IMR-90 (cell line): ENCODE measurements at regions not wholly inside any gene's neighbourhood (a gene's known extent, or its start where the extent isn't known, plus 50 kb on each side); places are given as distances from the start of the nearest gene placed in this dataset.

Experiments
- ATAC-seq: fragments of 200-7000 bp; cut with Tn5 transposase; 2 replicates; pipeline ENCODE4 v1.9.1; 2020; ENCODE audit warnings: low read depth, mild to moderate bottlenecking, moderate library complexity
- BruUV-seq: library from RNA; stranded (reverse); fragments of 400-500 nt; replicated peaks from 2 replicates; lab custom pipeline; 2021; lab: Mats Ljungman, UMichigan
- CTCF ChIA-PET: fragments of 300-600 bp; formaldehyde crosslinking; extraction: SDS; loops from one replicate; lab custom pipeline; 2021; ENCODE audit warnings: antibody characterized with exemption; lab: Yijun Ruan, JAX
- POLR2A ChIA-PET: fragments of 300-600 bp; sonication (Branson Sonifier 250); formaldehyde crosslinking; loops from one replicate; lab custom pipeline; 2022; ENCODE audit warnings: antibody characterized with exemption; ENCODE audit not compliant: unreplicated experiment; lab: Charles Lee
- DNase-seq: peaks from one replicate; pipeline ENCODE4 v3.0.0; 2013
- H2AFZ ChIP-seq: replicated peaks from 2 replicates; pipeline ENCODE3; 2013; ENCODE audit warnings: low read length, mild to moderate bottlenecking; ENCODE audit not compliant: poor library complexity
- H2AK5ac ChIP-seq: 2 replicates; pipeline ENCODE4 v1.6.1; 2013; ENCODE audit warnings: low read depth, low read length, inconsistent platforms
- H2AK9ac ChIP-seq: replicated peaks from 2 replicates; pipeline ENCODE3; 2013; ENCODE audit warnings: mild to moderate bottlenecking, low read depth, low read length, moderate library complexity; ENCODE audit not compliant: poor library complexity
- H2BK120ac ChIP-seq: 2 replicates; pipeline ENCODE4 v1.6.1; 2013; ENCODE audit warnings: low read depth, low read length, inconsistent platforms
- H2BK15ac ChIP-seq: 3 replicates; pipeline ENCODE4 v1.6.1; 2013; ENCODE audit warnings: low read depth, low read length, inconsistent platforms
- H2BK20ac ChIP-seq: 2 replicates; pipeline ENCODE4 v1.6.1; 2013; ENCODE audit warnings: low read depth, mild to moderate bottlenecking, inconsistent platforms, low read length, moderate library complexity
- H2BK5ac ChIP-seq: 2 replicates; pipeline ENCODE4 v1.6.1; 2013; ENCODE audit warnings: mild to moderate bottlenecking, low read depth, low read length, inconsistent platforms; ENCODE audit not compliant: poor library complexity, severe bottlenecking
- H3K14ac ChIP-seq: replicated peaks from 2 replicates; pipeline ENCODE4 v1.6.1; 2013; ENCODE audit warnings: low read depth, low read length, inconsistent platforms
- H3K18ac ChIP-seq: 2 replicates; pipeline ENCODE4 v1.6.1; 2013; ENCODE audit warnings: low read depth, low read length, control low read depth
- H3K23ac ChIP-seq: 2 replicates; pipeline ENCODE4 v1.6.1; 2013; ENCODE audit warnings: low read depth, low read length, inconsistent platforms
- H3K27ac ChIP-seq: 2 replicates; pipeline ENCODE4 v1.5.1; 2013; ENCODE audit warnings: mild to moderate bottlenecking, control low read depth, low read length; ENCODE audit not compliant: insufficient read depth
- H3K27me3 ChIP-seq: 2 replicates; pipeline ENCODE4 v1.6.1; 2013; ENCODE audit warnings: low read length; ENCODE audit not compliant: control insufficient read depth, insufficient read depth
- H3K36me3 ChIP-seq: 2 replicates; pipeline ENCODE4 v1.6.1; 2013; ENCODE audit warnings: low read length, mixed read lengths; ENCODE audit not compliant: control insufficient read depth, insufficient read depth
- H3K4ac ChIP-seq: 2 replicates; pipeline ENCODE4 v1.6.1; 2013; ENCODE audit warnings: low read depth, low read length, inconsistent platforms
- H3K4me1 ChIP-seq: 2 replicates; pipeline ENCODE4 v1.6.1; 2013; ENCODE audit warnings: low read length, mixed read lengths; ENCODE audit not compliant: control insufficient read depth, insufficient read depth
- H3K4me2 ChIP-seq: 2 replicates; pipeline ENCODE4 v1.6.1; 2013; ENCODE audit warnings: low read depth, mild to moderate bottlenecking, control low read depth, low read length, moderate library complexity
- H3K4me3 ChIP-seq: 2 replicates; pipeline ENCODE4 v1.5.1; 2013; ENCODE audit warnings: low read depth, mild to moderate bottlenecking, control low read depth, low read length, moderate library complexity; ENCODE audit not compliant: insufficient read depth
- H3K56ac ChIP-seq: 2 replicates; pipeline ENCODE4 v1.6.1; 2013; ENCODE audit warnings: low read length, inconsistent platforms; ENCODE audit not compliant: insufficient read depth; ENCODE audit errors: extremely low read depth
- H3K79me1 ChIP-seq, 2 experiments: 2 replicates each; pipeline ENCODE4 v1.6.1; 2013; ENCODE audit warnings: low read length in 2 of 2, inconsistent platforms in 1 of 2, low read depth in 1 of 2
- H3K9ac ChIP-seq: 2 replicates; pipeline ENCODE4 v1.6.1; 2013; ENCODE audit warnings: low read depth, low read length, control low read depth
- H3K9me1 ChIP-seq: 2 replicates; pipeline ENCODE4 v1.6.1; 2013; ENCODE audit warnings: low read length, inconsistent platforms; ENCODE audit not compliant: insufficient read depth
- H3K9me3 ChIP-seq: 2 replicates; pipeline ENCODE4 v1.6.1; 2013; ENCODE audit warnings: low read length; ENCODE audit not compliant: control insufficient read depth, insufficient read depth
- H4K20me1 ChIP-seq: 2 replicates; pipeline ENCODE4 v1.6.1; 2013; ENCODE audit warnings: low read length, inconsistent platforms; ENCODE audit not compliant: insufficient read depth
- H4K5ac ChIP-seq: 2 replicates; pipeline ENCODE4 v1.6.1; 2013; ENCODE audit warnings: mild to moderate bottlenecking, low read depth, low read length, control low read depth
- H4K8ac ChIP-seq, 2 experiments: 2 replicates each; pipeline ENCODE4 v1.6.1; 2013; ENCODE audit warnings: low read depth in 2 of 2, low read length in 2 of 2, control low read depth in 1 of 2, inconsistent platforms in 1 of 2
- H4K91ac ChIP-seq: 2 replicates; pipeline ENCODE4 v1.6.1; 2013; ENCODE audit warnings: low read depth, low read length, inconsistent platforms; ENCODE audit not compliant: insufficient read depth
- BHLHE40 ChIP-seq: fragments of 150-350 bp; IDR thresholded peaks from 2 replicates; pipeline ENCODE4 v1.6.1; 2016; ENCODE audit warnings: mild to moderate bottlenecking, low read depth, low read length
- CEBPB ChIP-seq: IDR thresholded peaks from 2 replicates; pipeline ENCODE4 v1.6.1; 2012; ENCODE audit warnings: low read depth, low read length, improper control_type of control experiment
- CHD1 ChIP-seq: IDR thresholded peaks from 2 replicates; pipeline ENCODE4 v1.6.1; 2012; ENCODE audit warnings: low read depth, low read length, improper control_type of control experiment
- CTCF ChIP-seq: conservative IDR thresholded peaks from 2 replicates; pipeline ENCODE4 v1.5.1; 2012; ENCODE audit warnings: mild to moderate bottlenecking, low read depth, low read length, improper control_type of control experiment
- ELK1 ChIP-seq: fragments of 150-350 bp; IDR thresholded peaks from 2 replicates; pipeline ENCODE4 v1.6.1; 2016; ENCODE audit warnings: low read depth, mild to moderate bottlenecking, low read length, moderate library complexity, borderline replicate concordance
- FOS ChIP-seq: fragments of 150-350 bp; IDR thresholded peaks from 2 replicates; pipeline ENCODE4 v1.6.1; 2016; ENCODE audit warnings: low read depth, low read length
- MAFK ChIP-seq: IDR thresholded peaks from 2 replicates; pipeline ENCODE4 v1.6.1; 2012; ENCODE audit warnings: low read depth, low read length, improper control_type of control experiment
- MAZ ChIP-seq: IDR thresholded peaks from 2 replicates; pipeline ENCODE4 v1.6.1; 2012; ENCODE audit warnings: low read depth, mild to moderate bottlenecking, low read length, improper control_type of control experiment, moderate library complexity, borderline replicate concordance
- MXI1 ChIP-seq: IDR thresholded peaks from 2 replicates; pipeline ENCODE4 v1.6.1; 2012; ENCODE audit warnings: low read depth, mild to moderate bottlenecking, low read length, moderate library complexity, borderline replicate concordance
- NFE2L2 ChIP-seq: fragments of 150-350 bp; IDR thresholded peaks from 2 replicates; pipeline ENCODE4 v1.6.1; 2016; ENCODE audit warnings: low read depth, mild to moderate bottlenecking, low read length
- POLR2A ChIP-seq: IDR thresholded peaks from 2 replicates; pipeline ENCODE4 v1.6.1; 2012; ENCODE audit warnings: mild to moderate bottlenecking, low read depth, low read length
- RAD21 ChIP-seq: IDR thresholded peaks from 2 replicates; pipeline ENCODE4 v1.6.1; 2012; ENCODE audit warnings: low read length, improper control_type of control experiment
- RCOR1 ChIP-seq: IDR thresholded peaks from 2 replicates; pipeline ENCODE4 v1.6.1; 2012; ENCODE audit warnings: mild to moderate bottlenecking, low read length, improper control_type of control experiment; ENCODE audit not compliant: insufficient replicate concordance
- RFX5 ChIP-seq: IDR thresholded peaks from 2 replicates; pipeline ENCODE4 v1.8.0; 2012; ENCODE audit warnings: low read depth, mild to moderate bottlenecking, low read length, moderate library complexity
- SMC3 ChIP-seq: fragments of 150-350 bp; IDR thresholded peaks from 2 replicates; pipeline ENCODE4 v1.6.1; 2016; ENCODE audit warnings: low read depth, mild to moderate bottlenecking, antibody characterized with exemption, low read length, moderate library complexity
- USF2 ChIP-seq: fragments of 150-350 bp; IDR thresholded peaks from 2 replicates; pipeline ENCODE4 v1.6.1; 2017; ENCODE audit warnings: mild to moderate bottlenecking, antibody characterized with exemption, low read length, low read depth
- WGBS, 2 experiments: methylation state at CpG; one replicate each; pipeline versions ENCODE4 v1.1.5 to v1.1.7; 2013; ENCODE audit warnings: missing lambda C conversion rate in 2 of 2; ENCODE audit not compliant: insufficient read length in 1 of 2; ENCODE audit errors: extremely low coverage in 2 of 2; 5-methylcytosine and 5-hydroxymethylcytosine counted together
- dilution Hi-C: fragments of 300-500 bp; cut with HindIII; formaldehyde crosslinking; loops from one replicate; pipeline ENCODE4 v1.14.3; 2018; ENCODE audit warnings: low sequenced_read_pairs; ENCODE audit not compliant: unreplicated experiment
- in situ Hi-C: fragments of 300-500 bp; cut with MboI; formaldehyde crosslinking; loops from 3 replicates; pipeline ENCODE4 v1.14.3; 2019; ENCODE audit warnings: low sequenced_read_pairs, inconsistent platforms, mixed read lengths
- intact Hi-C: fragments of 100-400 bp; cut with micrococcal nuclease; formaldehyde crosslinking; loops from 2 replicates; pipeline ENCODE4 v1.10.0; 2022

- WGBS, 2 experiments: 61% methylated on average over 4 of the region's 17 CpGs; no CpG with 5 or more reads in 1 of the 2 experiments
- Histone ChIP-seq H3K4me3 (no peak overlapping the region), H3K4ac (no peak overlapping the region), H4K91ac (no peak overlapping the region), H2AFZ (no peak overlapping the region), H3K36me3 (no peaks in the 10 kb centered on the region), H2BK15ac (no peak overlapping the region), H3K56ac (no peak overlapping the region), H2AK9ac (no peak overlapping the region), H2AK5ac (no peak overlapping the region), H4K20me1 (no peaks in the 10 kb centered on the region), H3K9ac (no peak overlapping the region), H3K23ac (no peak overlapping the region), H4K8ac (no peak overlapping the region), H3K9me3 (peaks cover 13% of the 10 kb centered on the region), H3K18ac (no peak overlapping the region), H3K79me1 (no peaks in the 10 kb centered on the region), H3K9me1 (no peaks in the 10 kb centered on the region), H3K27me3 (no peaks in the 10 kb centered on the region), H4K5ac (no peak overlapping the region), H3K14ac (no peak overlapping the region), H3K27ac (no peak overlapping the region), H2BK5ac (no peak overlapping the region), H3K4me2 (no peak overlapping the region), H2BK120ac (no peak overlapping the region), H3K4me1 (no peaks in the 10 kb centered on the region), H2BK20ac (no peak overlapping the region)
- intact Hi-C loops (no loop called here), dilution Hi-C loops (no loop called here), in situ Hi-C loops (no loop called here)
- ChIA-PET POLR2A (no interaction called here), CTCF (no interaction called here)
- TF ChIP-seq BHLHE40 (no peak), RAD21 (no peak), MAFK (no peak), ELK1 (no peak), POLR2A (no peak), USF2 (no peak), RCOR1 (no peak), FOS (no peak), CHD1 (no peak), CEBPB (no peak), NFE2L2 (no peak), CTCF (no peak), MXI1 (no peak), MAZ (no peak), SMC3 (no peak), RFX5 (no peak)
- DNase-seq (no peak), ATAC-seq (no peak)
- BruUV-seq: no TSS peak
Measured at GRCh38 chr2:14872779-14873325, 240.3 kb downstream of the LRATD1 start.
